NCI-H1417 treated with DMSO at 0.1 percent for 48 hours (cell line): ENCODE measurements at regions not wholly inside any gene's neighbourhood (a gene's known extent, or its start where the extent isn't known, plus 50 kb on each side); places are given as distances from the start of the nearest gene placed in this dataset.
"Not testable (repeated sequence)": the region's sequence is repeated elsewhere in the genome, so short reads cannot be mapped to it uniquely, and the experiment has no call there.

Source experiments
- DNase-seq: peaks from one replicate; lab custom pipeline; 2025; lab: John Stamatoyannopoulos, UW

DNA sequence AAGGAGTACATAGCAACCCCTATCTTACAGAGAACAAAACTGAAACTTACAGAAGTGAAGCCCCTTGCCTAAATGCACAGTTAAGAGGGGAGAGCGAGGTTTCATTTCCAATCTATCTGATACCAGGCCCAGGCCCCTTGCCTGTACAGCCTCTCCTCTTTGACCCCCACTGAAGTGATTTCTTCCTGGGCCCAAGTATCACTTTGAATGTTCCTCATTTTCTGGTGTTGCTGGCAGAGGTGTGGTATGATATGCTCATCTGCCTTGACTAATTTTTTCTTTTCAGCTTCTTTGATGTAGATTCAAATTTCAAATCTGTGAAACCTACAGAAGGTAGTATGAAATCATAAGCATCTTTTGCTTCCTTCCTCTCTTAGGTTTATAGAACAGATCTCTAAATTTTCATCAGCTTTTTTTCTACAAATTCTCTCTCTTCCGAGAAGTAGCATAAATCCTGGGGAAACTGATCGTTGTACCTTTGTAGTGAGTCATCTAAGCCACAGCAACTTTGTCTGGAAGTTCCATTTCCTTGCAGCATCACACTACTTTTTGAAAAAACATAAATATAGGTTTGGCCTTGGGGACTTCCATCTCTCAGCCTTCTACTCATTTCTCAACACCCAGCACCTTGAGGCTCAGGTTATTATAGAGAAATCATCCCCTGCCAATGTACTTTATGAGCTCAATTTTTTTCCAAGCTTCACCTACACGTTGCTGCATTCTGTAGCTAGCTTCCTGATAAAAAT is 402.4 kb upstream of the PTGER4 start:
- no peak for DNase-seq

DNA sequence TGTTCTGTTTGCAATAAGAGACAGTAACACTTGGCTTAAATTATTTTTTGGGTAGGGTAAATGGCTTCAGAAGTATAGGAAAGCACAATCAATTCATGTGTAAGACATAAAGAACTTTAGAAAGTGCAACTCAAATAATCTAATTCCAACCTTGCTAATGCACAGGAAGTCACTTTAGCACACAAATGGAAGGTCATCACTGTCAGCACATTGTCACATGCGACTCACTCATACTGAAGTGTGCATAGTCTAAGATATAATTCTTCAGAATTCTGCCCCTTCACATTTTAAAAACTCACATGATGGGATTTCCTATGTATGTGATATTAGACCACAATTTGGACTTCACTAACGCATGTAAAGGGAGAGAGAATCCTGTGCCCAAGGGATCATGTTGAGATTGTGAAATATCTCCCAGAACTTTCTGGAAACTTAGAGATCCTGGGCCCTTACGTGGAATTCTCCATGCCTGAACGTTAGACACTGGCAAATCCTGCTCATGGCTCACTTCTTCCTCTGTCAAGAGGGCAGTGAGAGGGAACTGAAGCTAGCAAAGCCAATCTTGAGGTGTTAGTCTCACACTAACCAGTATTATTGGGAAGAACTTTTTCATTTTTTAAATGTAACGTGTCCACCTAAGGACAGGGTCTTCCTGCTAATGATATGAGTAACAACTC is 403.2 kb upstream of the PTGER4 start:
- no peak for DNase-seq

DNA sequence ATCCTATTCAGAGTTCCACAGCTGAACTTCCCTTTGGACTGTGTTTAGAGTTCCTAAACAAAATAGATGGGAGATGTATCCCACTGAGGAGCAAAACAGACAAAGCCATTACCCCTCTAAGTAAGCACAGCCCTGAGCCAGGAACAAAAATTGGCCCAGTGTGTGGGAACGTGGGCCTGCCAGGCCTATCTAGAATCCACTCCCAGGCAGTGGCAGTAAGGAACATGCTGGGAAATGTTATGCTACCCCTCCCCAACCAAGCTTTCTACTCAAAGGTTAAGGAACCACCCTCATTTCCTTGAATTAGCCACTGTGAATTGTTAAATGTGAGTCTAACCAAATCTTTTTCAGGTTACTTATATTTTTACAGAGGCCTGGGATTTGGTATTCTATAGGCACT is 405.1 kb upstream of the PTGER4 start:
- DNase-seq: no peak

DNA sequence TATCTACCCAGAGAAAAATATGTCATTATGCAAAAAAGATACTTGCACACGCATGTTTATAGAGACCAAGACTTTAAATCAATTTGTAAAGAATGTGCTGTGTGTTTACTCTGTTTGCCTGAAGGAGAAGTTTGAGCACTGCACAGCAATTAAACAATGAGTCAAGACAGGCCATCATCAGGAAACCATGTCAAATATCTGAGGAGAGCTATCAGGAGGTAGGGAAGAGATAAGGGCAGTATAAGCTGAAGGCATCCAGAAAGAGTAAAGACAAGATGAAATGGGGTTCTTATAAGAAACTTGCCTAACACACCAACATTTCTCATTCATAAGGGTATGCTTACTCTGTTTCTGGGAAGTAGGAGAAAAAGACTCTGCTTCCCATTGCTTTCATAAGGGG is 405.8 kb upstream of the PTGER4 start:
- no peak for DNase-seq

DNA sequence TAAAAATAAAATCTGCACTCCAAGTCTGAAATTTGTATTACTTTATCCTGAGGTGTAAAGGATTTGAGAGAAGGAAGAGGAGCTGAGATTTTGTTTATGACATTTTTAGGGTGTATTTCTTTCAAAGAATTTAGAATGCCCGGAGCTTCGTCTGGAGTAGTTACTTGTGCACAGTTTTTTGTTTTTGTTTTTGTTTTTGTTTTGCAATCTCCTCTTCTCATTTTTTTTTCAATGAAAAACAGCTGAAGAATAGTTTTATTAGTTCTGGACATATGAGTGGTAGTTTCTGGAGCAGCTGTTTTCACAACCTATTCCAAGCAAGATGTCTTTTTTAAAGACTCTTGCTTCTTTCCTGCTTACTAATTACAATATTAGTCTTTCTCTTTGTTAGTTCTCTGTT is 408.2 kb upstream of the PTGER4 start:
- DNase-seq: no peak

DNA sequence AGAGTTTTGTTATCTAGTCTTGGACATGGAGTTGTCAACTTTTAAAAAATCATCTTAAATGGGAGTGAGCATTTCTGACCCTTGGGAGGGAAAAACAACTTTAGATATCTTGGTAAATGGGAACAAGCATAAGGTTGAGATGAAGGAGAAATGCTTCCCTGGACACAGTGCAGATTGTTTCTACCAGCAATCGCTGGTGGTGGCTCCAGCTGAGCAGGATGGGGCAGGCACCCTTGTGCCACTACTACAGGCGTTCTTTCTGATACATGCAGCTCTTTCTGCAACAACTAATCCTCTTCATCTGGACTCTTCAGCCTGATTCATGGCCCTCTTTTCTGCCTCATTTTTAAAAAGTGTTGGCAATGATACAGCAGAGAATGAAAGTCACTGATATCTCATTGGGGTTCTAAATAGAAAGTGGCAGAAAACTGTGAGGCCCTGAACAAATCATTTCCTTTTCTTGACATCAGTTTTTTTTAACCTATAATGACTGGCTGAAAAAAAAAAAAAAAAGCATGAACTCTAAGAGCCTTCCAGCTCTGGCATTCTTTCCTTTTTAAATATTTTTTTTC is 409.4 kb upstream of the PTGER4 start:
- DNase-seq: no peak

- no peak for DNase-seq
Observed at GRCh38 chr5:40268088-40268487, 411.6 kb upstream of the PTGER4 start.

DNA sequence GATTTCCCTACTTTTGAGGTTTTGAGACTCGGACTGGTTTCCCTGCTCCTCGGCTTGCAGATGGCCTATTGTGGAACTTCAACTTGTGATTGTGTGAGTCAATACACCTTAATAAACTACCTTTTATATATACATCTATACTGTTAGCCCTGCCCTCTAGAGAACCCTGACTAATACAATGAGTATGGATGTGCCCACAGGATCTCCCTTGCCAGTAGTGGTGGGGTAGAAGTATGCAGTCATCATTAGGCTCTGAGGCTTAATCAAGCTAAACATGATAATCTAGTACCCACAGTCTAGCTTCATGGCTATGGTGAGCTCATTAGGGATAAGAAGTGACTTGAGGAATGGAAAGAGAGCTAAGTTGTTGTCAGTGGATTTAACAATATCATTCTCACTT is 412.8 kb upstream of the PTGER4 start:
- no peak for DNase-seq

DNA sequence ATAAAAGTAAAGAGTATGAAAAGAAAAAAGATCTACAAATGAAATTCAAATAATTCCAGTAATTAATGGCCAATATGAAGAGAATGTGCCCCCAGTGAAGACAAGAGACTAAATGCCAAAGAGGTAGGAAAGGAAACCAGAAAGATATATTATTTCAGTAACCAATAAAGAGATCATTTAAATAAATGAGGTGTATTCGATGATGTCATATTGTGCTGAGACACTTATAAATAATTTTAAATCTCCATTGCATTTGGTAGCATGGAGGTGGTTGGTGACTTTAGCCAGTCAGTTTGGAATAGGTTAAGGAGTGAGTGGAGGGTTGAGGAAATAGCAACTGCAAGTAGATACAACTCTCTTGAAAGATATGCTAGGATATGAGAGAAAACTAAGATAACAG is 417.7 kb upstream of the PTGER4 start:
- no peak for DNase-seq

DNA sequence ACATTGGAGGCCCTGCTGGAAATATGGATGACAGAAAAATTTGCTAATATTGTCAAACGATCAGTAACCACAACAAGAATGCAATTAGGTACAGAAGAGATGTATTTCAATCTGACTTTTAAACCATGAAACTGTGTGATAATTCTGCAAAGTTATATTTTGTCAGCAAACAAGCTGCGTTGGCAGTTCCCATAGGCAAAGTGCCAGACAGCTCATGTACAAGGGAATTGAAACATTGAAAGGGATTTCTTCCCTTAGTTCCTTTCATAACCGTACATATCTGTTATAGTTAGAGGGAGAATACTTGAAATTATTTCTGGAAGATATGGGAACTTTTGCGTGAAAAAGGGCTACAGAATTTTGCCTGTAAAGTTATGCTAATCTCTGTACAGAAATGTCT is 419.4 kb upstream of the PTGER4 start:
- DNase-seq: no peak

DNA sequence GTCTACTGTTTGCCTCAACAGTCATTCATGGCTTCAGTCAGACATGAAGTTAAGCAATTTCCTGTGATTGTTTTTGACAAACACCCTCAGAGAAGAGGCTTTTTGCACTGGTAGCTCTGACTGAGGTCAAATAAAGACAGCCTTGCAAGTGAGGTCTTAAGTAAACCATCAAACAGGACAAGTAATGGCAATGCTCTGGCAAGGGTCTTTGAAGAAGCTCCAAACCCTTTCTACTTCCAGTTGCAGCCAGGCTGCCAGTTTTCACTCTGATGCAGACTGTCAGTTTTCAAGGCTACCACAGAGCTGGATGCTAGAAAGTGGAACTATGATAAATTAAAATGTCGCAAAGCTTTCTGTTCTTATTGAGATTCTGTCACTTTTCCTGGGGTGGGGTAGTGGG is 421.5 kb upstream of the PTGER4 start:
- no peak for DNase-seq

- DNase-seq: no peak
Observed at GRCh38 chr5:40240671-40241070, 439.0 kb upstream of the PTGER4 start.

- no peak for DNase-seq
Observed at GRCh38 chr5:40240111-40240510, 439.6 kb upstream of the PTGER4 start.

DNA sequence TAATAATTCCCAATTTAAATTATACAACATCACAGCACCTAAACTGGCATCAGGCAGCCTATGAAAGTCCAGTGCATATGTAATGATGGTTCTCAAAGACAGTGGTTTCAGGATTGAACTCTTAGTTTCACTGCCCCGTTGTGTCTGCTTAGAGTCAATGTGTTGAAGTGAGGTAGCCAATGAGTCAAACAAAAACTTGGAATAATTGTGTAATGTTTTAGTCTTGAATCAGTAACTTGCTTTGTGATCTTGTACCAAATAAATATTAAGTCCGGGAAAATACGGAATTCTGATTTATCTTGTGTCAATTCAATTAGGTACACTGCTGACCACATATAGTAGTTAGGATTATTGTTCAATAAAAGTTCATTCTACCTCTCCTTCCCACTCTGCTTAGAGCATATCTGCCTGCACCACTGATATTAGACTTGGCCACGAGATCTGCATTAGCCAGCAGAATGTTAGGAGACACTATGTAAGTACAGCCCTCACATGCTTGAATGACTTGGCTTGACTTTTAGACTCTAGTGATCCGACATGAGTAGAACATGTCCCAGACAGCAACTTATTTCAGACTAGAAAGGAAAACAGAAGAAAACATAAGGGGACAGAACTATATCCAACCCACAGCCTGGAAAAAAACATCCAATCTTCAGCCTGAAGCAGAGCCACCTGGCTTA is 441.5 kb upstream of the PTGER4 start:
- DNase-seq: no peak

DNA sequence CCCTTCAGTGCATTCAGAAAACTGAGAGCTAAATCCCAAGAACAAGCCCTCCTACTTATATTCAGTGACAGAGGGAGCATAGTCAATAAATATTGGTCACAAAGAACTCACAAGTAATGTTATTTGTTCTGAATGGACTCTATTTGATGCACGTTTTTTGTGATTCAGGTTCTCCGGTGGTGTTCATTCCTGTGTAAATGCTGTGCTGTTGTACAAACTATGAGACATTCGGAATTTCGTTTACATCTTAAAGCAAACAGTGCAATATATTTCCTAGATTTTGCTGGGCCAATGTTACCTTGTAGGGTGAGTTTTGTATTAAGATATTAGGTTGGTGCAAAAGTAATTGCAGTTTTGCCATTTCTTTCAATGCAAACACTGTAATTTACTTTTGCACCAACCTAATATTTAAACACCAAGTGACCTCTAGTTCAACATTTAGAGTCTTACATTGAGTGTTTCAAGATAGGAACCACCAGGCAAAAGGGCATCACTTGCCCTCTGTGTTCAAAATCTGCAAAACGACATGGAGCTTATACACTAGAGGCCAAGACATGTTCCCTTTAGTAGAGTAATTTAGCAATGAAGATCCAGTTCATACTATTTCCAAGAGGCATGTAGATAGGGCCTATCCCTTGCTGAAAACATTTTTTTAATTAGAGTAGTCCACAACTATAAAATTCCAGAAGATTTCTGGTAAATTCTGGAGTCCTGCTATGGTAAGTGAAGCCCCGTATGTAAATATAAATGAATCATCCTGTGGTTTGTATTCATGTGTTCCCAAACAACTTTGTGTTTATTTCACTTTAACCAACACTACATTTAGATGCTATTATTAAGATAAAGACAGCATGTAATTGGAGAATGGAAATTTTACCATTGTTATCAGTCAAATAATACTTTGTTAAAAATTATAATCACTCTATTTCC is 444.0 kb upstream of the PTGER4 start:
- no peak for DNase-seq

- DNase-seq: no peak
Observed at GRCh38 chr5:40233268-40233667, 446.4 kb upstream of the PTGER4 start.

GRCh38 chr5:40227931-40228330 is 451.8 kb upstream of the PTGER4 start:
- DNase-seq: no peak

DNA sequence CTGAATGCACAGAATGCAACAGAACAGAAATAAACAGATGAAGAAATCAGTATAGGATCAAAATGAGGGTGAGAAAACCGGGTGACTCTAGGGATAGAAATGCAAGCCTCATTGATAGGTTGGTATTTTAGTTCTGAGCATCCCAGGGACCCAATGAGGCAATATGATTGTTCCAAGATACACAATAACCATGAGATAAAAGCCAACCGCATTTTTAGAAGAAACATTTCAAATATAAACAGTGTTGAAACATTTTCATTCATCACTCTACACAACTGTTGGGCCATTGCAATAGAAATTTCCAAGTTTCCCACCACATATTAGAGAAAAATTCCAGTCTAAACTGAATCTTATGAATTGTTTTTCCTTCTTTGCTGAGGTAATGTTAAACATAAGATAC is 452.3 kb upstream of the PTGER4 start:
- DNase-seq: no peak

GRCh38 chr5:40226906-40227305 is 452.8 kb upstream of the PTGER4 start:
- DNase-seq: no peak

DNA sequence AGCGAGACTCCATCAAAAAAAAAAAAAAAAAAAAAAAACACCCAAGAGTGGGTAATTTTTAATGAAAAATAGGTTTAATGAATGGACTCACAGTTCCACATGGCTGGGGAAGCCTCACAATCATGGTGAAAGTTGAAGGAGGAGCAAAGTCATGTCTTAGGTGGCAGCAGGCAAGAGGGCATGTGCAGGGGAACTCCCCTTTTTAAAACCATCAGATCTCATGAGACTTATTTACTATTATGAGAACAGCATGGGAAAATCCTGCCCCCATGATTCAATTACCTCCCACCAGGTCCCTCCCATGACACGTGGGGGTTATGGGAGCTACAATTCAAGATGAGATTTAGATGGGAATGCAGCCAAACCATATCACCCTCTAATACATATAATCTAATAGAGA is 454.6 kb upstream of the PTGER4 start:
- DNase-seq: not testable (repeated sequence)

DNA sequence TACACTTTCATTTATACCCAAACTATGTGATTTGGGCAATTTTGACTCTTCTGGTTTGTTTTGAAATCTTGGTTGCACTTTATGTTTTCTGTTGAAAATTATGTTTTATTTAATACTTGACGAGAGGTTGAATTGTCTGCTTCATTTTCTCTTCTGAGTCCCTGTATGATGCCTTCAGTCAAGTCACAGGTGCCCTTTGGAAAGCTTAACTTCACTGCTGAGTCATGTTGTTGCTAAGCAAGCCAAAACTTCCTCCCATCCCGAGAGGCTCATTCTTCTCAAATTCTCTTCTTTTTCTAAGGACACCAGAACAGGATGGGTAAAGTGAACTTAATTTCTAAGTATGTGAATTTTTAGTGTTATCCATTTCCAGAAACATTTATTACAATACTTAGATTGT is 455.3 kb upstream of the PTGER4 start:
- no peak for DNase-seq

DNA sequence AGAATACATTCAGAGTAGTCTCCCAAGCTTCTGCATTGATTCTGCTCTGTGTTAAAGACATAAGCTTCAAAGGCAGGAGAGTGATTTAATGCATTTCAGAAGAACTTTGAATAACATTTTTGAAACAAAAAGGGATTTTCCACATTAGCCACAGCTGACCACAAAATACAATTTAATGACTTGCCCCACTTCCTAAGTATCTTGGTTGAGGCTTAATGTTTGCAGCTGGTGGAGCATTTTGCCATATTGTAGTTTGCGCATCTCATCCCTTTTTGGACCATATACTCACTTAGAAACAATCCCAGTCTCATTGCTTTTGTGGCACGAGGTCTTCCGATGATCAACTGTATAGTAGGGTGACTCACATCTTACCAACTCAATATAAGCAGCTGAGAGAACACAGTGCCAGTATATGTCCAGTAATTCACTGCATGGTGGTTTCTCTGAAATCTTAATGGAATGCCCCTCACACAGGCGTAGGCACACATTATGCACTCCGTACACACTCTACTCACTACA is 455.8 kb upstream of the PTGER4 start:
- no peak for DNase-seq
